ENCODE measurements at regions not wholly inside any gene's neighbourhood (a gene's known extent, or its start where the extent isn't known, plus 50 kb on each side); places are given as distances from the start of the nearest gene placed in this dataset.
A peak's percentile ranks its signal among the peaks of the same experiment; 100 is the strongest.

- no peak overlapping the region for H3K4me3 Mint-ChIP-seq
- H3K36me3 Mint-ChIP-seq = no peaks in the 10 kb centered on the region
- peaks cover 36% of the 10 kb centered on the region for H3K4me1 Mint-ChIP-seq (ENCODE audit: low read depth)
- no peaks in the 10 kb centered on the region for H3K9me3 Mint-ChIP-seq (ENCODE audit: low read depth)
- H3K27me3 Mint-ChIP-seq = no peaks in the 10 kb centered on the region
- H3K27ac Mint-ChIP-seq = no peak overlapping the region
Measured at GRCh38 chr5:87099291-87099839, 168.3 kb upstream of the RASA1 start.

DNA sequence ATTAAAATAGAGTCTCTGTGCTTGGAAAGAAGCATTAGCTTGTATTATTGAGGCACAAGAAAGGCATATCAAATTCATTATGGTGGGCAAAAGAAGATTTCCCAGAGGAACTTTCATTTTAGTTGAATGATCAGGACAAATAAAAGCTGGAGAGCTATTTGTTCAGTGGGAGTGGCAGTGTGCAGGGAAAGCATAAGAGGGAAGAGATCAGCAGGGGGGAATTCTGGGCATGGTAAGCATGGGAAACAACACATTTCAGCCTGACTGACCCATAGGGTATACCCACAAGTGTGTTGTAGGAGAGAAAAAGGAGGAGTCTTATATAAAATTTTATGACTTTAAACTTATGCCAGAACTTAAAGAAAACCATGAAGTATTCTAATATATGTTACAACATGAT is 167.7 kb upstream of the RASA1 start:
- no peak overlapping the region for H3K4me3 Mint-ChIP-seq
- H3K36me3 Mint-ChIP-seq = no peaks in the 10 kb centered on the region
- H3K27me3 Mint-ChIP-seq = no peaks in the 10 kb centered on the region
- H3K27ac Mint-ChIP-seq = no peak overlapping the region
- H3K4me1 Mint-ChIP-seq (ENCODE audit: low read depth) = peaks cover 30% of the 10 kb centered on the region
- H3K9me3 Mint-ChIP-seq (ENCODE audit: low read depth) = no peaks in the 10 kb centered on the region

GRCh38 chr5:87101321-87101720 is 166.4 kb upstream of the RASA1 start:
- H3K27me3 Mint-ChIP-seq = no peaks in the 10 kb centered on the region
- peaks cover 3% of the 10 kb centered on the region for H3K9me3 Mint-ChIP-seq (ENCODE audit: low read depth)
- no peak overlapping the region for H3K27ac Mint-ChIP-seq
- peaks cover 27% of the 10 kb centered on the region for H3K4me1 Mint-ChIP-seq (ENCODE audit: low read depth)
- H3K4me3 Mint-ChIP-seq = no peak overlapping the region
- H3K36me3 Mint-ChIP-seq = no peaks in the 10 kb centered on the region

GRCh38 chr5:87102841-87103240 is 164.8 kb upstream of the RASA1 start:
- Mint-ChIP-seq H3K4me3 (no peak overlapping the region), H3K27ac (no peak overlapping the region), H3K4me1 (ENCODE audit: low read depth) (peaks cover 27% of the 10 kb centered on the region)

DNA sequence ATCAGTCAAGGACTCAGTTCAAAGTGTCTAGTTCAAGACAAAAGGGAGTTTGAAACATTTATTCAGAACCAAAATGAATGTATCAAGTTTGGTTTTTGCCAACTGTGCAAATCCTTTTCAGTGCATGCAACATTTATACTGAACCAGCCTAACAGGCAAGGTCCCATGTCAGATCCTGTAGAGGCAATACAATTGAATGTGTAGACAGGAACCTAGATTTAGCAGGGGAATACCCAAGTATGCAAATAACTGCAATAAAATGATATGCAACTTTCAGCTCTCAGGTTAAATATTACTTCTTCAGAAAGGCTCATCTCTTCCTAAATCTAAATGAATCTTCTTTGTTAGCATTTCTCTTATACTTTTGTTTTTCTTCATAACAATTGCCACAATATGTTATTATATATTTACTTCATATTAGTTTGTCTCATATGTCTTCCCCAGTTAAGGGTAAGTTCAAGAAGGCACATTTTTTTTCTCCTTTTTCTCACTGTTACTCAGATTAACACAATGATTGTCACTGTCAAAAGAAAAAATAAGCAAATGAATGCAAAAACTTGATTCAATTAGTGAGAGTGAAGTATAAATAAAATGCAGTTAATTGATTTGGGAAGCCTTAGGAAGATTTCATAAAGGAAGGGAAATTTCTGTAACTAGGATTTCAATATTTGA is 163.9 kb upstream of the RASA1 start:
- Mint-ChIP-seq H3K4me3 (peak overlapping the region; percentile 44), H3K36me3 (no peaks in the 10 kb centered on the region), H3K27ac (peak overlapping the region; percentile 54), H3K9me3 (ENCODE audit: low read depth) (peaks cover 3% of the 10 kb centered on the region), H3K27me3 (no peaks in the 10 kb centered on the region), H3K4me1 (ENCODE audit: low read depth) (peaks cover 23% of the 10 kb centered on the region)

More at GRCh38 chr5:87102841-87103240, 164.8 kb upstream of the RASA1 start:
- no peaks in the 10 kb centered on the region for H3K27me3 Mint-ChIP-seq
- H3K9me3 Mint-ChIP-seq (ENCODE audit: low read depth) = peaks cover 3% of the 10 kb centered on the region
- no peaks in the 10 kb centered on the region for H3K36me3 Mint-ChIP-seq

GRCh38 chr5:87105577-87105976 is 162.1 kb upstream of the RASA1 start:
- no peaks in the 10 kb centered on the region for H3K27me3 Mint-ChIP-seq
- no peak overlapping the region for H3K27ac Mint-ChIP-seq
- peaks cover 23% of the 10 kb centered on the region for H3K4me1 Mint-ChIP-seq (ENCODE audit: low read depth)
- H3K9me3 Mint-ChIP-seq (ENCODE audit: low read depth) = peaks cover 3% of the 10 kb centered on the region
- no peak overlapping the region for H3K4me3 Mint-ChIP-seq
- no peaks in the 10 kb centered on the region for H3K36me3 Mint-ChIP-seq

- Mint-ChIP-seq H3K4me1 (ENCODE audit: low read depth) (peaks cover 12% of the 10 kb centered on the region), H3K9me3 (ENCODE audit: low read depth) (peaks cover 3% of the 10 kb centered on the region), H3K4me3 (no peak overlapping the region), H3K36me3 (no peaks in the 10 kb centered on the region), H3K27ac (no peak overlapping the region), H3K27me3 (no peaks in the 10 kb centered on the region)
Measured at GRCh38 chr5:87109746-87110145, 157.9 kb upstream of the RASA1 start.

DNA sequence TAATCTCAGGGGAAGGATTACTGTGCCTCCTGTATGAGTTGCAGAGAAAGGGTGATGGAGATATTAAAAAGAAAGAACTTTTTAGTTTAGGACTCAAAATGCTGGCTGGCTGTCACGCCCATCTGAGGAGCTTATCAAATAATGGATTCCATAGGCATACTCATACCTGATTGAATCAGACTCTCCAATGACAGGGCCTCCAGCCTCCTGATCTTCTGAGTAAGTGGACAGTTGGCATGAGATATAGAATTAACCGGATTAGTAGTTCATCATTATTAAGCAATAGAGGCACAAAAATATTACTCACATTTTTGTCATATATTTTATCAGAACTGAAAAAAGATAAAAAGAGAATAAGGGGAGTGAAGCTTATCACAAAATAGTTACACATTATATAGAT is 157.0 kb upstream of the RASA1 start:
- Mint-ChIP-seq H3K27ac (no peak overlapping the region), H3K27me3 (no peaks in the 10 kb centered on the region), H3K9me3 (ENCODE audit: low read depth) (no peaks in the 10 kb centered on the region), H3K36me3 (no peaks in the 10 kb centered on the region), H3K4me3 (no peak overlapping the region), H3K4me1 (ENCODE audit: low read depth) (peaks cover 12% of the 10 kb centered on the region)

DNA sequence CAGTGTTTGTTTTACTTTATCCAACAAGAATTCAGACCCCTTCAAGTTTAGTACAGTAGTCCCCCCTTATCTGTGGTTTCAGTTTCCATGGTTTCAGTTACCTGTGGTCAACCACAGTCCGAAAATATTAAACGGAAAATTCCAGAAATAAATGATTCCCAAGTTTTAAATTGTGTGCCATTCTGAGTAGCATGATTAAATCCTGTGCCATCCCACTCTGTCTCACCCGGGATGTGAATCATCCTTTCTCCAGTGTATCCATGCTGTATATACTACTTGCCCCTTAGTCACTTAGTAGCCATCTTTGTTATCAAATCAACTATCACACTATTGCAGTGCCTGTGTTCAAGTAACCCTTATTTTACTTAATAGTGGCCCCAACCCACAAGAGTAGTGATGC is 153.8 kb upstream of the RASA1 start:
- Mint-ChIP-seq H3K4me3 (no peak overlapping the region), H3K36me3 (no peaks in the 10 kb centered on the region)

GRCh38 chr5:87114631-87115030 is 153.1 kb upstream of the RASA1 start:
- Mint-ChIP-seq H3K4me1 (ENCODE audit: low read depth) (peaks cover 31% of the 10 kb centered on the region), H3K27me3 (no peaks in the 10 kb centered on the region), H3K9me3 (ENCODE audit: low read depth) (no peaks in the 10 kb centered on the region), H3K4me3 (no peak overlapping the region), H3K36me3 (no peaks in the 10 kb centered on the region), H3K27ac (peak overlapping the region; percentile 11)

More for the DNA sequence above, 153.8 kb upstream of the RASA1 start:
- Mint-ChIP-seq H3K27ac (no peak overlapping the region), H3K9me3 (ENCODE audit: low read depth) (no peaks in the 10 kb centered on the region), H3K27me3 (no peaks in the 10 kb centered on the region), H3K4me1 (ENCODE audit: low read depth) (peaks cover 25% of the 10 kb centered on the region)

DNA sequence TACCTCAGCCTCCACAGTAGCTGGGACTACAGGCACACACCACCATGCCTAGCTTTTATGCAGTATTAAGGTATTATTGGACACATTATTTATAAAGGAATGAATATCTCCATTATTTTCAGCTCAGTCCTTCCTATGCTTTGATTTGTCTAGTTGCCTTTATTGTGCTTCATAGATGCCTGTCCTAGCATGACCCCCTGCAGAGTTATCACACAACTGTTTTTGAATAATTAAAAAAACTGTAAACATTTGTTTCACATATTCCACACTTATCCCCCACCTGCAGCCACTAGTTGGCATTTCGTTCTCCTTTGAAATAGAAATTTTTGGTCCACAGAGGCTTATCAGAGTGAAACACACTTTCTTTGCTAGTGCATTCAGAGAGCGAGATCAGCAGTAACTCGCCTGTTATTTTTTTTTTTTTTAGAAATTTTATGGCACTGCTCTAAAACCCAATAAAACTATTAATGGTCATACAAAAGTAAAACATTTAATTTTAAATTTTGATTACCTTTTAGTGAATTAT is 151.8 kb upstream of the RASA1 start:
- Mint-ChIP-seq H3K27me3 (no peaks in the 10 kb centered on the region), H3K27ac (no peak overlapping the region), H3K4me3 (no peak overlapping the region), H3K4me1 (ENCODE audit: low read depth) (peaks cover 42% of the 10 kb centered on the region), H3K9me3 (ENCODE audit: low read depth) (no peaks in the 10 kb centered on the region), H3K36me3 (no peaks in the 10 kb centered on the region)

- no peaks in the 10 kb centered on the region for H3K27me3 Mint-ChIP-seq
- H3K27ac Mint-ChIP-seq = peak overlapping the region; percentile 13
- H3K4me1 Mint-ChIP-seq (ENCODE audit: low read depth) = peaks cover 53% of the 10 kb centered on the region
- no peaks in the 10 kb centered on the region for H3K36me3 Mint-ChIP-seq
- H3K9me3 Mint-ChIP-seq (ENCODE audit: low read depth) = no peaks in the 10 kb centered on the region
- H3K4me3 Mint-ChIP-seq = no peak overlapping the region
Measured at GRCh38 chr5:87116825-87117512, 150.7 kb upstream of the RASA1 start.

DNA sequence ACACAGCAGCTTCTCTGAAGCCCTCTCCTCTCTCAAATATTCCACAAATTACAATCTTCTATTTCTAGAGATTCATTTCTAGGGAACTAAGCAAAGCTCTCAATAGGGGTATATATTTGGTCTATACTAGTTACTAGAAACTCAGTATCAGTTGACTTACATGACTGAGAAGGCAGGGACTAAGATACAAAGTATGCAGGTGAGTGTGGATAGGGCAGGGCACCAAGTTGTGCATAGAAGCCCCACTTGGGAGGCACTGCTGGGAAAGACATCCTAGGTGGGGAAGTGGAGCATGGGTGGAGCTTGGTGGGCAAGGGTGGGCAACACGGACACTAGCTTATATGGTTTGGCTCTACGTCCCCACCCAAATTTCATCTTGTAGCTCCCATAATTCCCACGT is 148.1 kb upstream of the RASA1 start:
- H3K36me3 Mint-ChIP-seq = no peaks in the 10 kb centered on the region
- peak overlapping the region; percentile 85 for H3K27ac Mint-ChIP-seq
- no peaks in the 10 kb centered on the region for H3K27me3 Mint-ChIP-seq
- H3K4me1 Mint-ChIP-seq (ENCODE audit: low read depth) = peaks cover 55% of the 10 kb centered on the region
- H3K4me3 Mint-ChIP-seq = peak overlapping the region; percentile 11
- no peaks in the 10 kb centered on the region for H3K9me3 Mint-ChIP-seq (ENCODE audit: low read depth)

GRCh38 chr5:87120518-87121303 is 147.0 kb upstream of the RASA1 start:
- no peaks in the 10 kb centered on the region for H3K27me3 Mint-ChIP-seq
- peak overlapping the region; percentile 85 for H3K27ac Mint-ChIP-seq
- H3K9me3 Mint-ChIP-seq (ENCODE audit: low read depth) = no peaks in the 10 kb centered on the region
- H3K4me1 Mint-ChIP-seq (ENCODE audit: low read depth) = peaks cover 58% of the 10 kb centered on the region
- peak overlapping the region; percentile 68 for H3K4me3 Mint-ChIP-seq
- no peaks in the 10 kb centered on the region for H3K36me3 Mint-ChIP-seq
